HG02884 (cell line): ENCODE measurements at regions not wholly inside any gene's neighbourhood (a gene's known extent, or its start where the extent isn't known, plus 50 kb on each side); places are given as distances from the start of the nearest gene placed in this dataset.
"Not testable (repeated sequence)": the region's sequence is repeated elsewhere in the genome, so short reads cannot be mapped to it uniquely, and the experiment has no call there.

Experiments used
- ATAC-seq: cut with Tn5 transposase; IDR thresholded peaks from one replicate; pipeline ENCODE4 v1.9.1; 2021; ENCODE audit warnings: mild to moderate bottlenecking, moderate library complexity; ENCODE audit not compliant: unreplicated experiment

DNA sequence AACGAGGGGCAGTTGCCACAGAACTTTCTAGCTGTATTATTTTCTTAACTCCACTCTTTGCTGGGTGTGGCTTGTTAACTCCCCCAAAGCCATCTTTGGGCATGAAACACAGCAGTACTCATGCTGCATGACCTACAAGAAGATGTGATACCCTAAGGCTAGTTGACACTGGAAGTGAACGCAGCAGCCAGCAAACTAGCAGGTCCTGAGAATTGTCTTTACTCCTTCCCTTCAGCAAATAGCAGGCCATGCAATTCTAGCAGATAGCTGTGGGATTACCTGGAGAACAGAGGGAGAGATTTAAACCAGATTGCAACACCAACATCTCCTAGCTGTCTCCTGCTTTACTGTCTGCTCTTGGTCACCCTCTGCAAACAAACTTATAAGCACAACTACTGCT lies 688.0 kb upstream of the ZWINT start:
- no peak for ATAC-seq

DNA sequence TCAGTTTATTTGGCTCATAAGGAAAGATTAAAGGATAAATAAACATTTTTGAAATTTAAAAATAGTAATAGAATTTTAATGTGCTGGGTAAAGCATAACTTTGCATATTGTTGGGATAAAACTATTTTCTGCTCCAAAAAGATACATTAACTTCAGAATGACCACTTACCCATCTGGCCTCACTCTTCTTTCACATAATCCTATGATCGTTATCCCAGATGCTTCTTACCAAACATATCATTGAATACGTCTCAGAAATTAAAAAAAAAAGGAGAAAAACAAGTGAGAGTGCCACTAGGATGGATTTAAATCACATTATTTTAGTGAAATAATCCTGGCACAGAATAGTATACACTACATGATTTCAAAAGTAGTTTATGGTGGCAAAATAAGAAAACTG lies 677.5 kb upstream of the ZWINT start:
- ATAC-seq: no peak

DNA sequence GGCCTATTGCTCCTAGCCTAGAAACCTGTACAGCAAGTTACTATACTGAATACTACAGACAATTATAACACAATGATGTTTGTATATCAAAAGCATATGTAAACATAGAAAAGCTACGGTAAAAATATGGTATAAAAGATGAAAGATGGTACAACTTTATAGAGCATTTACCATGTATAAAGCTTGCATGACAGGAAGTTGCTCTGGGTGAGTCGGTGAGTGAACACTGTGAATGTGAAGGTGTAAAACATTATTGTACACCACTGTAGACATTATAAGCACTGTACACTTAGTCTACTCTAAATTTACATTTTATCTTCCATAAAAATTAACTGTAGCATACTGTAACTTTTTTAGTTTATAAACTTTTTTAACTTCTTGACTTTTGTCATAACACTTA lies 674.3 kb upstream of the ZWINT start:
- no peak for ATAC-seq

DNA sequence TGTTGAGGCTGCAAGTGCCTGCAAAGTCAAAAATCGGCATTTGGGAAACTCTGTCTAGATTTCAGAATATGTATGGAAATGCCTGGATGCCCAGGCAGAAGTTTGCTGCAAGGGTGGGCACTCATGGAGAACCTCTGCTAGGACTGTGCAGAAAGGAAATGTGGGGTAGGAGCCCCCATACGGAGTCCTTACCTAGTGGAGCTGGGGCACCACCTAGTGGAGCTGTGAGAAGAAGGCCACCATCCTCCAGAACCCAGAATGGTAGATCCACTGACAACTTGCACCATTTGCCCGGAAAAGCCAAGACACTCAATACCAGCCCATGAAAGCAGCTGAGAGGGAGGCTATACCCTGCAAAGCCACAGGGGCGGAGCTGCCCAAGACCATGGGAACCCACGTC lies 671.2 kb upstream of the ZWINT start:
- not testable (repeated sequence) for ATAC-seq

DNA sequence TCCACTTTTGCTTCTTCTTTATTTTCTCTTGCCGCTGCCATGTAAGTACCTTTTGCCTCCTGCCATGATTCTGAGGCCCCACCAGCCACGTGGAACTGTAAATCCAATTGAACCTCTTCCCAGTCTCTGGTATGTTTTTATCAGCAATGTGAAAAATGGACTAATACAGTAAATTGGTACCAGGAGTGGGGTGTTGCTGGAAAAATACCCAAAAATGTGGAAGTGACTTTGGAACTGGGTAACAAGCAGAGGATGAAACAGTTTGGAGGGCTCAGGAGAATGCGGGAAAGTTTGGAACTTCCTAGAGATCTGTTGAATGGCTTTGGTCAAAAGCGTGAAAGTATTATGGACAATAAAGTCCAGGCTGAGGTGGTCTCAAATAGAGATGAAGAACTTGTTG lies 670.3 kb upstream of the ZWINT start:
- ATAC-seq: no peak

DNA sequence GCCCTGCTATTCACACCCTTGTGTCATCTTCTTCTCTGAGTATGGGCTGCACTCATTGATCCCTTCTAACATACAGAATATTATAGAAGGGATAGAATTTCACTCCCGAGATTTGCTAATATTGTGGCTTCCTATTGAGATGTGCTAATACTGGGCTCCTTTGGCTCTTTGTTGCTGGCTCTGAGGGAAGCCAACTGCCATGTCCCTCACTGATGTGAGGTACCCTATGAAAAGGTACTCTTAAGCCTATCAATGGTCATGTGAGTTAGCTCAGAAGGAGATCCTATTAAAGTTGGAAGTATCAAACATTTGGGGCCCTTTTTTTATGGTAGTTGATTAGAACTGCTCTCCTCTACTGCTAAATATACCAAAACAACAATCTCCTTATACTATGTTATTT lies 665.2 kb upstream of the ZWINT start:
- ATAC-seq: no peak

DNA sequence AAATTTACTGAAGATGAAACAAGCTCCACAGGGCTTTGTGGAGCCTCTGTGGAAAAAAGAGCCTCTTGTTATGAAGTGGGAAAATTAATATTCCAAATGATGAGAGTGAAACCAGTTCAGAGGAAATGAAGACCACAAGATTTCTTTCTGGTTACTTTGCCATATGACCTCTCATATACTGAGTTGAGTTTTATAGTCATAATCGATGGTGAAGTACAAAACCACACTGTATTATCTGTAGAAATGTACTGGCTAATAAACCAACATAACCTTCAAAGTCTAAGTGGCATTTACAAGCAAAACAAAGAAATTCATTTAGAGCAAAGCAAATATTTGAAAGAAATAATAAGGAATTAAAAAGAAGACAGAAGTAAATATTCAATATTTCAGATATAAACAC lies 662.6 kb upstream of the ZWINT start:
- ATAC-seq: no peak

DNA sequence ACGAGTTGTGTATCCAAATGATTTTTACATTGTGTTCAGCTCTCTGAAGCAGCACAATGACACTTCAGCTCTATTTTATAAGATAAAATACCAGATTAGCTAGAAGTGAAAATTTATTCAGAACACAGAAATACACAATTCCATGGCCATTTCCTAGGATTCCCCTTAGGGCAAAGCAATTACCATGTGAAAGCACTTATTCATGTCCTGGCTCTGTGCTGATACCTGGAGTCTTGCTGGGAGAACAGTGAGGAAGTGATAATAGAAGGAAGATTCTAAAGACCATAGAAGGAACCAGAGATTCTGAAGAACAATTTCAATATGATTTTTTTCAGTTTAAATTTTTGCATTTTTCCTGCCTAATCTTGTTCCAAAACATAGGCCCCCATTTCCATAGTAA lies 657.4 kb upstream of the ZWINT start:
- ATAC-seq: no peak

DNA sequence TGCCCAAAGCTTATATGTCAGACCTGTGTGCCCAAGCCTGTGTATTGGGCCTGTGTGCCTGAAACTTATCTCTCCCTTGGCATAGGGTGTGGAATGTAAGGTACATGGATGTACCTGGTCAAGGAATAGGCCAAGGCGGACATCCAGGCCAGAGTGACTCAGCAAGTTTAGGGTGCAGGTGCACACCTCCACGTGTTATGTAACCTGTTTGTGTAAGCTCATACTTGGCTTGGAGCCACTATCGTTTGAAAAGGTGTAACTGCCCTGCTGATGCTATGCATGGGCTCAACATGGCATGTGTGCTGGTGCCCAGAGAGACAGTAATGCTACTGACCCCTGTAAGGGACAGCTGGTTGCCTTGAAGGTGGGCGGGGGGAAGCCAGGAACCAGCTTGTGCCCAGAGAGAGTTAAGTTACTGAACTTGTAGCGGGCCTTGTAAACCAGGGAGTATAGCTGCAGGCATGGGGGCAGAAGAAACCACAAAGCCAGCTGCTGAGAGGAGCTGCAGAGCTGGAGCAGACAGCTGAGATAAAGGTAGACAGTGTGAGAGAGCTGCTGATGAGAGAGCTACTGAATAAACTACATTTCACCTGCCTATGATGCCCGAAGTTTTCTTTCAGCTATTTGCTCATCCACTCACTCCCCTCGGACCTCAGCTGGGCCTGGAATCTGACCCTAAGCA lies 656.4 kb upstream of the ZWINT start:
- no peak for ATAC-seq

DNA sequence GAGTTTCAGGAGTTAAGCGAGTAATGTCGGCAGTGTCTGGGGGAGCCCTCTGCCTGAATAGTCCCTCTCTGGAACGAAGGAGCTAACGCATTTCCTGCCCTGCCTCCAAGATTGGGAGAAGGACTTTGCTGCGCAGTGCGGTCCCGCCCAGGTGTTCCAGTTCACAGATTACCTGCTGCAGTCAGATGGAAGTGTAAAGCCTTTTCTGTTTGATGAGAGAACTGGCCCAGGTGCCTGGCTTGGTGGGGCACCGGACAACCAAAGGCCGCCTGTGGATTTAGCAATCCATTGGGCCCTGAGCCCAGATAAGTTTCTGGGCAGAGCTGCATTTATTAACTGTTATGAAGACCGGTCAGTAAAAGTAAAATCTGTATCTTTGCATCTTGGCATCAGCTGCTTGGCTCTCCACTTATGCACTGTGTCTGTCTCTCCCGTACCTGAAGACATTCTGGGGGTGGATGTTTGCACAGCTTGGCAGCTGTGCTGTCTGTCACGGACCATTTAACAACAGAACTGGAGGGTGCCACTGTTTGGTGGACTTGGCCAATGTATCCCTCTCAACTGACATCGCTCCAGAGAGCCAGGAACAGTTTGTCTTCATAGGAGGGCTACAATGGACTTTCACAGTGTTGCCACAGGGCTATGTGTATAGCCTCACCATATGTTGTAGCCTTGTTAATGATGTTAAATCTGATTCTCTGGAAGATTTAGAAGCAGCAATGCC lies 654.7 kb upstream of the ZWINT start:
- ATAC-seq: no peak

DNA sequence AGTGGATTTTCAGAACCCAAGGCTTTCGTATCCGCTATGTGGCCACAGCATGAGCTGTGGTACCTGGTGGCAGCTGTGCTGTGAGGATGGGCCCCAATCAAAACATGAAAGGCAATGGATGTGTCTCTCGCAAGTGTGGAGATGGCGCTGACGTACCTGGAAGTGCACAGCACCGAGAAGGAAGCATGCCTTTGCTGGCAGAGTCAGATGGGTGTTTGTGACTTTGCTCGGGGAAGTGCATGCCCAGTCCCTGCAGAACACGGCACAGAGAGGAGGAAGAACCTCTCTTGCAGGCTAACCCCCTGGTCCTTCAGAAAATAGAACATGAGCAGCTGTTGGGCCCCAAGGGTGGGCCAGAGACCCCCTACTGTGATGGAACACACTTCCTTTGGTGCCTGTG lies 654.1 kb upstream of the ZWINT start:
- ATAC-seq: no peak

DNA sequence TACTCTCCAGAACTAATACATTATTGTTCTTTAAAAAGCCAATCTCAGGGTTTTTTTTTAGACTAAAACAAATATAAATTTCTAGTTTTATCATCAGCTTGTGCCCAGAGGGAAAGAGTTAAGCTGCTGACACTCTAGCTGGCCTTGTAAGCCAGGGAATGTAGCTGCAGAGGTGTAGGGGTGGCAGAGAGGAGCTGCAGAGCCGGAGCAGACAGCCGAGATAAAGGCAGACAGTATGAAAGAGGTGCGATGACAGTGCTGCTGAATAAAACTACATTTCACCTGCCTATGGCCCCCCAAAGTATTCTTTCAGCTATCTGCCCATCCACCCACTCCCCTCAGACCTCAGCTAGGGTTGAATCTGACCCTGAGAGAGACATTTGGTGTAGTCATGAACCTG lies 653.7 kb upstream of the ZWINT start:
- ATAC-seq: no peak

DNA sequence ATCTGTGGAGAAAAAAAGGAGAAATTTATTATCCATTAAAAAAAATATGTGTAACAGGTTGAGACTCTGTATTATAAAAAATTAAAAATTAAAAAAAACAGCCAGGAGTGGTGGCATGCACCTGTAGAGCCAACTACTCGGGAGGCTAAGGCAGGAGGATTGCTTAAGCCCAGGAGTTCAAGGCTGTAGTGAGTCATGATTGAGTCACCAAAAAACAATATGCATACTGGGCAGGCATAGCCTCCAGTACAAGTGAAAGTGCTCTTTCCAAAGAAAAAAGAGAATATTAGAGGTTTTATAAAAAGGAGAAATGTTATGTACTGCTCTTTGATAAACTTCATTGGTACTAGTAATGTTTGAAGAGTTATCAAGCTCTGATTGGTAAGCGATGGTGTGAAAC lies 647.1 kb upstream of the ZWINT start:
- no peak for ATAC-seq

DNA sequence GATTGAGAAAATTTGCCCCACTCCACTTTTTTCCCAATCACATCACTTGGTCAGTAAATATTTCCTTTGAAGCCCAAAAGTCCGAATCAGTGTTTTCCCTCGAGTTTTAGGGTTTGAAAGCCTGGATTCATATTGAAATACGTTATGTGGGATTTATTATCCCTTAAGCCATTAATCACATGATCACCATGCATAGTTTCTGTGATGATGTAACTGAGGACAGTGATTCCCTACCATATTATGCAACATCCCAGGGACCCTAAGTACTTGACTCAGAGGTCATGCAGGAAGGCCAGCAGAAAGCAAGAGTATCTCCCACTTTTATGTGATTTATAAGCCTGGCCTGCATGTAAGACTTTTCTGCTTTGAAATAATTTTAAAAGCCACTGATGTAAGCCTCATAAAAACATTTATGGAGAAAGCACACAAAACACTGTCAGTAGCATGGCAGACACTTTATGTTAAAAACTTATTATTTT lies 630.6 kb upstream of the ZWINT start:
- ATAC-seq: no peak

DNA sequence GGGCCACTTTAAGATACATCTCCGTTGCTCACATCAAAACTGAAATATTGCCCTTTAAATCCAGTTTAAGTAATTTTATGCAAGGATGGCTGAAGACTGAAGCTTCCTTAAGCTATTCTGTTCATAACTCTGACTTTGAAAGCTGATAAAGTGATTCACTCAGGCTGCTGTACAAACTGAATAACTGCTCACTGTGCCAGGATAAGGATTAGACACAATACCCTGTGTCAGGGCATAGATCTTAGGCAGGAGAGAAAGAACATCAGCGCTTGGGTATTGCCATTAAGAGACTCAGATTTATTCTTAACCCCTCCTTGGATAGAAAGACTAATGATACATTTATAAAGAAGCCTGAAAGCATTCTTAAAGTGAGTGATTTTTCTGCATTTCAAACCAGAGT lies 614.5 kb upstream of the ZWINT start:
- no peak for ATAC-seq

DNA sequence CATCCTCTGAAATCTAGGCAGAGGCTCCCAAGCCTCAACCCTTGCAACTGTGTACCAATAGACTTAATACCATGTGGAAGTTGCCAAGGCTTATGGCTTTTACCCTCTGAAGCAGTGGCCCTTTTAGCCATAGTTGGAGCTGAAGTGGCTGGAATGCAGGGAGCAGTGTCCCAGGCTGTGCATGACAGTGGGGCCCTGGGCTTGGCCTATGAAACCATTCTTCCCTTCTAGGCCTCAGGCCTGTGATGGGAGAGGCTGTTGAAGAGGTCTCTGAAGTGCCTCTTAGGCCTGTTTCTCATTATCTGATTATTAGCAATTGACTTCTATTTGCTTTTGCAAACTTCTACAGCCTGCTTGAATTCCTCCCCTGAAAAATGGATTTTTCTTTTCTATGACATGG lies 612.7 kb upstream of the ZWINT start:
- no peak for ATAC-seq

DNA sequence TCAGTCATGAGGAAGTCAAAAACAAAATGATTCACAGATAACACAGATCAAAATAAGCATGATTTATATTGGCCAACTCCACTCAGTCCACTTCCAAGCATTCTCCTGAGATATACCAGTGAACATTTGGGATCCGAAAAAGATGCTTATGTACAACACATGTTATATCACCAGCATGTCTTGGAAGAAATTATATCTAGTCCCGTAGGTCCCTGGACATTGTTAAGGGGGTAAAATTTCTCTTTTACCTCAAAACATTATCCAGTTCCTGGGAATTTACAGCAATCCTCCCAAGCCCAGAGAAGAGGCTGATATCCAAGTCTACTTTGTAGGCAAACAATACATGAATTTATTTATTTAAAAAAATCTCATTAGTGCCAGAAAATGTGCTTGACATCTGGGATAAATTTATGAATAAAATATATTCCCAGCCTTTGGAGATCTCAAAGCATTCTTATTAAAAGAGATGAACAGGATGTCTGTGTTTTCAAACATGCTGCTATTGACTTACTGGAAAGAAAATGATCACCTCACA lies 582.2 kb upstream of the ZWINT start:
- no peak for ATAC-seq

DNA sequence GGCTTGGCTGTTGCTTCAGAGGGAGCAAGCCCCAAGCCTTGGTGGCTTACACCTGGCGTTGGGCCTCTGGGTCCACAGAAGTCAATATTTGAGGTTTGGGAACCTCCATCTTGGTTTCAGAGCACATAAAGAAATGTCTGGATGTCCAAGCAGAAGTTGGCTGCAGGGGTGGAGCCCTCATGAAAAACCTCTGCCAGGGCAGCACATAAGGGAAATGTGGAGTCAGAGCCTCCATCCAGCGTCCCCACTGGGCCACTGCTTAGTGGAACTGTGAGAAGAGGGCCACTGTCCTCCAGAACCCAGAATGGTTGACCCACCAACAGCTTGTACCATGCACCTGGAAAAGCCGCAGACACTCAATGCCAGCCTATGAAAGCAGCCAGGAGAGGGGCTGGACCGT lies 573.5 kb upstream of the ZWINT start:
- ATAC-seq: no peak

DNA sequence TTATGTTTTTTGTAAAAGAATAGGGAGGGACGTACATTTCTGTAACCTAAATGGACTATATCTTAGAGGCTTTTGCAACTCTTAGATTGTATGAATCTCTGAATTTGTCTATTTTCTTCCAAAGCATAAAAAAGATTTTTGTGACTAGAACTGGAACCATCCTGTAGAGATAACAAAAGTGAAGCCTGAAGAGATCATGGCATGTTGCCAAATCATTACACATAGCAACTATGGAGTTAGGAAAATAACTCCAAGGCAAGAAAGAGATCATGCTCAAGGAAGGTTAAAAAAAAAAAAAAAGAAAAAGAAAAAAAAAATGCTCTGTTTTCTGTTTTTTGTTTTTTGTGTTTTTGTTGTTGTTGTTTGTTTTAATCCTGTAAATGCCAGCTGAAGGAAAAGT lies 567.7 kb upstream of the ZWINT start:
- no peak for ATAC-seq

DNA sequence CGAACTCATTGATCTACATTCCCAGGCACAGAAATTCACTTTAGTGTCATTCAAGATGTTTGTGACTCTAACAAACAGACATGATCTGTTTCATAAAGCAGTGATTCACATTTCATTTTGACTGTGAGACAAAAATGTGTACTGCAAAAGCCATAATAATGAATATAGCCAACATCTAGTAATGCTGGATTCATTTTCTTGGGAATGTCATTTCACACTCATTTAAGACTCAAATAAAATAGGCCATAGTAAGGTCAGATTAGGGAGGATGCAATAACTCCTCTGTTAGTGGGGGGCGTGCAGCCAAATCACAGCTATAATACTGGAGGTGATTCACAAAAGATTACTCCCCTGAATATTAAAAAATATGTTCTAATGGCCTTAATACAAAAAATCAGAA lies 566.6 kb upstream of the ZWINT start:
- no peak for ATAC-seq

DNA sequence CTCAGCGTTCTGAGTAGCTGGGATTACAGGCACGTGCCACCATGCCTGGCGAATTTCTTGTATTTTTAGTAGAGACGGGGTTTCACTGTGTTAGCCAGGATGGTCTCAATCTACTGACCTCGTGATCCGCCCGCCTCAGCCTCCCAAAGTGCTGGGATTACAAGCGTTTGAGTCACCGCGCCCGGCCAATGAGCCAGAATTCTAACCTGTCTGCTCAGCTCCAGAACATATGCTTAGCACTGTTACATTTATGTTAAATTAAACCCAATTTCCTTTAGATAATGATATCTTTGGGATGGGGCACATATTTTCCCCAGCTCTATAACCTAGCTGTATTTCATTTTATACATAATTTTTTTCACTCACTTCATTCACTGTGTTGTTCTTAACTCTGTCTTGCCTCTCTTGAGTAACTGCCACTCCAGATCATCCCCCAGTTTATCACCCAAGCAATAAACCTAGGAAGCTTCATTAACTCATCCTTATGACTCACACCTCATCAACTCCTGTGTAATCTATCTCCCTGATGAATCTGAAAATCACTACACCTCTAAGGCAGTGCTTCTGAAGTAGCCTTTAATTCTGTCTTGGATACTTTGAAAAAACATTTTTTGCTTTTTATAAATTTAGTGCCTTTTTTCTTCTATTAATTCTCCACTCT lies 559.7 kb upstream of the ZWINT start:
- no peak for ATAC-seq

DNA sequence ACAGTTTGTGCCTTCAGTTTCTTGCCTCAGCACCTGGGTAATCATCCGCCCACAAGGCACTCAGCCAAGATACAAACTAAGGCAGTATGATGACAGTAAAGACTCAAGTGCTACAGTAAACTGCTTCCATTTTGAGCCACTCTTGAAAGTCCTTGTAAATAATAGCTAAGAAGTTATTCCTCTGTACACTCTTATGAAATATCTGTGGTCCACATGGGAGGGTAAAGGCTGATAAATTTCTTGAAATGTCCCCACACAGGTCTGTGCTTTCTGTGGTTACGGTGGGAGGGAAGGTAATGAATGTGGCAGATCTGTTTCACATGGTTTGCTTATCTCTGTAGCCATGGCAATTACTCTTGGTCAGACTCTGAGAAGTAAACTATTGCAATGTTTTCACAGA lies 551.0 kb upstream of the ZWINT start:
- ATAC-seq: no peak
